Right hindlimb (tissue), 1 donor: ENCODE measurements at regions not wholly inside any gene's neighbourhood (a gene's known extent, or its start where the extent isn't known, plus 50 kb on each side); places are given as distances from the start of the nearest gene placed in this dataset.

Source experiments
- DNase-seq: peaks from one replicate; pipeline ENCODE4 v3.0.0-alpha.2; 2018

- no peak for DNase-seq
Measured at GRCh38 chr11:21839796-21840195, 353.1 kb upstream of the ANO5 start.

DNA sequence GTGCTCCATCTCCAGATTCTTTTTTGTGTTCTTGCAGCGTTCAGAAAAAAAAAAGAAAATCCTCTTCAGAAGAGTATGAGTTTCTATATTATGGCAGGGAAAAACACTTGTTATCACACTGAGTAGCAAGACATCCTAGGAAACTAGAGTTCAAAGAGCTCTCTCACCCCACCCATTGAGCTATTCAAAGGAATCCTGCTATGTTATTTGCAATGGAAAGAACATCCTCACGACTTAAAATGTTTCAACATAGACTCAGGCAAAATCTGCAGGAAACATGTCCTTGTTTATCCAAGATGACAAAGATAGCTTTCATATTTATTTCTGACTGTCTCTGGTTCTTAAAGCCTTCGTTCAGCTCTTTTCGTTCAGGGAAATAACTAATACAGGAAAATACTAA is 331.6 kb upstream of the ANO5 start:
- DNase-seq = no peak

GRCh38 chr11:21865541-21865940 is 327.3 kb upstream of the ANO5 start:
- DNase-seq = no peak

DNA sequence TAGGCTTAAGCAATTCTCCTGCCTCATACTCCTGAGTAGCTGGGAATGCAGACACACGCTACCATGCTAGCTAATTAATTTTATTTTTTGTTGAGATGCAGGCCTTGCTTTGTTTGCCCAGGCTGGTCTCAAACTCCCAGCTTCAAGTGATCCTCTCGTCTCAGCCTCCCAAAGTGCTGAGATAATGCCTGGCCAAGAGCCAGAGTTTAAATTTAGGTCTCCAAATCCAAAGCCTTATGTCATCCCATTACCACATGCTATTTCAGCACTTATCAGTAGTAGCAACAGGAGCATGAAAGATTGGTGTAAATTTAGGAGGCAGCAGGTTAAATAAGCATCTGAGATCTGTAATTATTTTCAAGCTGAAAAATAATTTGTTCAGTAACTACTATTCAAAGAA is 326.1 kb upstream of the ANO5 start:
- no peak for DNase-seq

- DNase-seq = no peak
Measured at GRCh38 chr11:21877151-21877550, 315.7 kb upstream of the ANO5 start.

DNA sequence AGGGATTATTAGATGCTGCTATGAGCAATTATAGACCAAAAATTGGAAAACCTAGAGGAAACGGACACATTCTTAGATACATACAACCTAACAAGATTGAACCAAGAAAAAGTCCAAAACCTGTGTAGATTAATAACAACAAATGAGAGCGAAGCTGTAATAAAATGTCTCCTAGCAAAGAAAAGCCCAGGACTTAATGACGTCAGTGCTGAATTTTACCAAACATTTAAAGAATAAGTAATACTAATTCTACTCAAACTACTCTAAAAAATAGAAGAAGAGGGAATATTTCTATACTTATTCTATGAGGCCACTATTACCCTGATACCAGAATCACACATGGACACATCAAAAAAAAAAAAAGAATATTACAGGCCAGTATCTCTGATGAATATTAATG is 309.5 kb upstream of the ANO5 start:
- DNase-seq = no peak

DNA sequence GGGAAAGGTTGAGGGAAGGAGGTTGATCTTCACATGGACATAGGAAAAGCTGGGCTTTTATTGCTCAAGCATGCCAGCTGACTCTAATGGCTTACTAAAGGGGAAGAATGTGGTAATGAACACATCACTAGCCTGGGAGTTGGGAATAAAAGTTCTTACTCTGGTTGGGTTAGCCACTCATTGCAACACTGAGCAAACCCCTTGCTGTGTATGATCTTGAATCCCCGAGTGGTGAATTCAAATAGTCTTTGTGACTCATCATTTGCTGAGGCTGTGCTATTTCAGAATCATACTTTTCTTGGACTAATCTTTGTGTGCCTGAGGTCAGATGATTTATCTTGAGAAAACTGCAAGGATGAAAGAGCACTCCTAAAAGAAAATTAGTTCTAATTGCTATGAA is 304.1 kb upstream of the ANO5 start:
- no peak for DNase-seq

DNA sequence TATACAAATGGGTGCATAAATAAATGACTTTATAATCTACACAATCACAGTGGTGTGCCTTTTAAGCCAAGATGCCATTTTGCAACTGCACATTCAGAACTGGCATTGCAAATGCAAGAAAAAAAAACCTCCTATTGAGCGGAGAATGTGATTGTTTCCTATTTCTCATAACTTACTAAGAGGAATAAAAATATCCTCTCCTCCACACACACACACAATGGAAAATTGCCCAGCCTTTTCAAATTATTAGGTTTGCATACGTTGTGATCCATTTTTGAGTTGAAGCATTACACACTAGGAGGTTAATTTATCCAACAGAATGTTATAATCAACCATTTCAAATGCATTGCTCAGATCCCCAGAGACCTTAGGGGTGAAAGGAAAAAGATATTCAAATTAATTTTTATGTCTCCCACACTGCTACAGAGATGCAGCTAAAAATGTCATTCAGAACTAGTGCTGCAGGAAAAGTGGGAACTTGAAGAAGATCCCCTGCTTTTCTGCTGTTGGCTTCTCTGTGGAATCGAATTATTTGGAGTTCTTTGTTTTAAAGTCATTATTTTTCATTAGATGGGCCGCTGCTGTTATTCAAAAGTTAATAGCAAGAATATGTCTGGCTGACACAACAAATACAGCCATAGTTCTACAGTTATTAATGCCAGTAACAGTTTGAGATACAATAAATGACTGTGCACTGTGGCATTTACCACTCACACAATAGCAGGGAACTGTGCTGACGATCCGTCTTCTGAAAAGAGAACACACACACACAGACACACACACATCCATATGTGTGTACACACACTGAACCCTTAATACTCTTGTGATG is 299.9 kb upstream of the ANO5 start:
- DNase-seq = no peak

- DNase-seq = no peak
Measured at GRCh38 chr11:21893565-21893867, 299.4 kb upstream of the ANO5 start.

DNA sequence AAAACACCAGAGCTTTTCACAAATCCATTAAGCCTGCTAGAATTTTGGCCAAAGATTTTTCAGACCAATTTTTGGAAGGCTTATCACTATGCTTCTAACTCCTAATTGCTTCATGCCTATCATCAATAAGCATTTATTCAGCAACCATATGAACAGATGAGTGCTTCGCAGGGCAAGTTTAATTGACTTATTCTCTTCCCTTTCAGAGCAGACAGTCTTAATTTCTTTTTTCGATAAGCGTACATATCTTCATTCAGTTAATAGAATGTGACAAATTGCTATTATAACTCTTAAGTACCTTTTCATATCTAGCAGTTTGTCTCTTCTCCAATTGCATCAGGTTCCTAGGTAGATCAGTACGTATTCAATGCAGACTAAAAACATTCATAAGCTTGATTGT is 298.4 kb upstream of the ANO5 start:
- no peak for DNase-seq

GRCh38 chr11:21895686-21896085 is 297.2 kb upstream of the ANO5 start:
- no peak for DNase-seq

DNA sequence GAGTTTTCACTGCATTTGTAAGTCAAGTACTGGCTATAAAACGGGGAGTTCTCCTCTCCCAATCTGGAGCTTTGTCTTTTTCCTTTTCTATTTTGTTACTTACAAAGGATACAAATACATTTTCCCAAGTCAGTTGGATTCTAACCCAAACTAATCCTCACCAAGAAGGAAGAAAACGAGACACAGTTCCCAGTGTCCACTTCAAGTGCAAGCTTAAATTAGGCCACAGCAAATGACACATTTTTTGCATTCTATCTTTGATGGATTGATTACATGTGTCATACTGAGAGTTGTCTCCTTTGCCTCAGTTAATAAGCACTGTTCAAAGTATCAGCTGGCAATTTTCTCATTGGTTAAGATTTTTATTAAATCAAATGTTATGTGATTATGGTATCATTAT is 296.7 kb upstream of the ANO5 start:
- no peak for DNase-seq

GRCh38 chr11:21896746-21897602 is 295.9 kb upstream of the ANO5 start:
- no peak for DNase-seq

GRCh38 chr11:21897752-21898151 is 295.1 kb upstream of the ANO5 start:
- no peak for DNase-seq

- DNase-seq = no peak
Measured at GRCh38 chr11:21908211-21908610, 284.7 kb upstream of the ANO5 start.

DNA sequence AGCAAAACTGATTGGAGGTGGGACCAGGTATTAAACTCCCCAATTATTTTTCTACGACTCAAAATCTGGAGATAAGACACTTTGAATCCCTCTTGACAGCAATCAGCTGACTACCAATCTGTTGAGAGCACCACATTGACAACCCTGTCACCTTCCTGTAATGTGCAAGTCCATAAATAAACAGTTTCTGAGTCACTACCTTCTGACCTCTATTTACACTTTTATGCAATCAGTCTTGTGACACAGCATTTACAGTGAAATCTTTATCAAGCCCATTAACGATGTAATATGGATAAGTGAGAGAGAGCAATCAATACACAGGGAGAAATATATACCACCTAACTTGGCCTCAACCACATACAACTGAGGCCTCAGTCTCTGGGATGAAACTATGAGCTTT is 283.7 kb upstream of the ANO5 start:
- DNase-seq = no peak

GRCh38 chr11:21911061-21911460 is 281.8 kb upstream of the ANO5 start:
- DNase-seq = no peak

DNA sequence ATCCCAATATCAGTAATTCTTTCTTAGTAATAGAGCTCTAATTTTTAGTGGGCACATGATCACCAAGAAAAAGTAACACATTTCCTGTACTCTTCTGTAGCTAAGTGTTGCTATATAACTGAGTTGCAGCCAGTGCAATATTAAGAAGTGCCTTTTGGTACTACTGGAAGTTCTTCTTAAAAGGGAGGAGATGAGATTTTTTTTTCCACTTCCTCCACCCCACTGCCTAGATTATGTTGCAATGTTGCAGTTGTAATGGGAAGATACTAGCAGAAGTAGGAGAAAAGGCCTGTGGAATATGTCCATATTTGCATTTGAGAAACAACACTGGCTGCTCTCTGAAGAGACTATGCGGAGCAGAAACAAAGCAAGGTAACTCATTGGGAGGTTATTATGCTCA is 280.6 kb upstream of the ANO5 start:
- DNase-seq = no peak

DNA sequence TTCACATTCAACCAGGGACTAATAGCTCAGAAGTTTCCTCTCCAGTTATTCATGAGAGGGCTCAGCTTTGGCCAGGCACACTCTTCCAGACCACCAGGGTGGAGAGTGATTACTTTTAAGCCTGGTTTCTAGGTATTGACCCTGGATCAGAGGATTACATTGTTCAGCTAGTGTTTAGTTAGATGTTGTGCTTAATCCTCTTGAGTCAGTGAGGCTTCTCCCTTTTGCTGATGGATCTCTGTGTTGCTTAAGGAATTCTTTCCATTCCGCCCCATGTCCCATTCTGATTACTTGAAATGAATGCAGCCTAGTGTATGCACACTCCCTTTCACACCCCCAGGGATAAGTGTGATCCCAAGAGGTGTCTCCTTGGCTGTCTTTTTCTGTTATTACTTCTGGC is 271.7 kb upstream of the ANO5 start:
- DNase-seq = no peak

DNA sequence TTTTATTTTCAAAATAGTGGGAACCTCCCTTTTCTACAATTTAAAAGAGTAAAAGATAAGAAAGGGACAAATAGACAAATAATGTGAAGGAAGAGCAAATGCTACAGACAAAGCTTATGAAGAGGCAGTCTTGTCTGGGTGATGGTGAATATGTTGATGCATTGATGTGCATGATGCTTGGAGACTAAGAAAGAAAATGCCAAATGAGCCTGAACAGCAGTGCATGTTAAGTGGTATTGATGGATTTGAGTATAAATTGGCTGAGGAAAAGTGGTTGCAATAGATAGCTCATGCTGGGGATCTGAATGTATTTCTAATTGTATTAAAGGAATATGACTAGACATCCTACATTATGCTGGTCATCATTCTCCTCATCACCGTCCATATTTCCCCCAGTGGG is 268.6 kb upstream of the ANO5 start:
- no peak for DNase-seq

GRCh38 chr11:21927628-21928027 is 265.3 kb upstream of the ANO5 start:
- no peak for DNase-seq

GRCh38 chr11:21928847-21929246 is 264.0 kb upstream of the ANO5 start:
- no peak for DNase-seq

DNA sequence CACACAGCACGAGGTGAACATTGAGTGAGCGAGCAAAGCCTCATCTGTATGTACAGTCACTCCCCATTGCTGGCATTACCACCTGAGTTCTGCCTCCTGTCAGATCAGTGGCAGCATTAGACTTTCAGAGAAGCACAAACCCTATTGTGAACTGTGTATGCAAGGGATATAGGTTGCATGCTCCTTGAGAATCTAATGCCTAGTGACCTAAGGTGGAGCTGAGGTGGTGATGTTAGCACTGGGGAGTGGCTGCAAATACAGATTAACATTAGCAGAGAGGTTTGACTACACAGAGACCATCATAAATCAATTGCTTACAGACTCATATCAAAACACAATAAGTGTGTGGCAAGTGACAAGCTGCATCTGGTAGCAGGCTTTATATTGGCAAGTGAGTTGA is 262.5 kb upstream of the ANO5 start:
- DNase-seq = no peak

GRCh38 chr11:21931436-21932101 is 261.3 kb upstream of the ANO5 start:
- DNase-seq = no peak
